Eye (tissue), 1 donor: ENCODE measurements at regions not wholly inside any gene's neighbourhood (a gene's known extent, or its start where the extent isn't known, plus 50 kb on each side); places are given as distances from the start of the nearest gene placed in this dataset.

Experiments used
- DNase-seq: peaks from one replicate; pipeline ENCODE4 v3.0.0-alpha.2; 2015

DNA sequence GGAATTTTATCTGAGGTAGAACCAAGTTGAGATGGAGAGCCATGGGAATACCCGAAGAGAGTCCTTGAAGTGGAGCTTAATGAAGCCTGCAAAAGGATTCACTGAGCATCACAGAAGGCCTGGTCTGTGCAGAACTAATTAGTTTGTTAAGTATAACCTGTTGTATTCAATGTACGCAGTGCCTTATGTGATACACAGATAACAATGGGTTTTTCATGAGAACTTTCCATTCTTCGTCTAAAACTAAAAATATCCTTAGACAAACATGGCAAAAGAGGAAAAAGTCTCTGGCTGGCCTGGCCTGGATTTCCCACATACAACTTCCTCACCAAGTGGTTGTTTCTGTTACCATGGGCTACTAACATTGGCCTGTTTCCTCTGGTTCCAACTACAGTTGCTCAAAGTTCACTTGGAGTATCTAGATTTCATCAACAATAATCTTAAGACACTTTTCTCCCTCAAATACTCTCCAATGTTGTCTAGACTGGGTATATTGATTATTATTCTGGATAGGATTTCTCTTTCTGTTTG lies 237.6 kb upstream of the ZNF462 start:
- no peak for DNase-seq

DNA sequence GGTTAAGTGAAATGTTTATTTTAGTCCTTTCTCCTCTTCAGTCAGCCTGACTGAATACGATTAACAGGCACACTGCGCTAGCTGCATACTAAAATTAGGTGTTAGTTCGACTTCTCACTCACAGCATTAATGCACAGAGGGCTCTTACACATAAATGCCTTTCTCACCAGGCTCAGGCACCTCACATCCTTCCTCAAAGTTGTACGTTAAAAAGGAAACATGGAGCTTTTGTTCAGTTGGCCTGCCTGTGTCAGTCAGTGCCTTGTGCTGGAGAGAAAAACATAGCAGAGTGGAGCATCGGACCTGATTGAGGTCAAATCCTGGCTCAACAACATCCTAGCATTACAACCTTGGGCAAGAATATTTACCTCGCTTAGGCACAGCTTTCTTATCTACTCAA lies 236.0 kb upstream of the ZNF462 start:
- no peak for DNase-seq

DNA sequence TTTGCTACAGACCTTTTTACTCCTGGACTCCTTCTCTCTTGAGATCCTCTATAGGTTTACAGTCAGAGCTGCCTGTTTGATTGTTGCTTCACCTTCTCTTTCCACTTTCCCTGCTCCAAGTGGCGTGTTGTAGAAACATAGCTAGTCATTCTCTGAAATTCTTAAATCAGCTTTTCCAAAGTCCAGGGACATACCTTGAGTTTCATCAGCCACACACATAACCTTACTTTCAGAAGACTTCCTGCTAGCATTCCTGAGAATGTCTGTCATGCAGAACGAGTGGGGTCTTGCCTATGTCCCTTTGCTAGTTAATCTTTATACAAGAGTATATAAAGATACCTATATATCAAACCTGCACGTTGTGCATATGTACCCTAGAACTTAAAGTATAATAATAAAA lies 230.3 kb upstream of the ZNF462 start:
- DNase-seq: no peak

DNA sequence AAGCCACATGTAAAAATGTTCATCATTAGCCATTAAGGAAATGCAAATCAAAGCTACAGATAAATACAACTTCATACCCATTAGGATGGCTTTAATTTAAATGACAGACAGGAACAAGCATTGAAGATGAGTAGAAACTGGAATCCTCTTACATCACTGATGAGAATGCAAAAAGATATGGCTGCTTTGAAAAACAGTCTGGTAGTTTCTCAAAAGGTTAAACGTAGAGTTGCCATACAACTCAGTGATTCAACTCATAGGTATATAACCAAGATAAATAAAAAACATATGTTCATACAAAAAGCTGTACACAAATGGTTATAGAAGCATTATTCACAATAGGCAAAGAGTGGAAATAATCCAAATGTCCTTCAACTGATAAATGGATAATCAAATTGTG lies 228.8 kb upstream of the ZNF462 start:
- no peak for DNase-seq

DNA sequence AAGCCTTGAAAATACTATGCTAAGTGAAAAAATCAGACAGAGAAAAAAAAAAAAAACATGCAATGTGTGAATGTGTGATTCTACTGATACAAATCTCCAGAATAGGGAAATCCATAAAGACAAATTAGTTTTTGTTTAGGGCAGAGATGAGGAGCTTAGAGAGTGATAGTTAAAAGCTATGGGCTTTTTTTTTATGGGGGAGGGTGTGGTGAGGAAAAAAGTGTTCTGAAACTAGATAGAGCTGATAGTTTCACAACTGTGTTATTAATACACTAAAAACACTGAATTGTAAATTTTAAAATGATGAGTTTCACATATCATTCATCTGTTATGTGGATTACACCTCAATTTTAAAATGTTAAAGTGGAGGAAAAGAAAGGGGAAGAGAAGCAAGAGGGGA lies 228.3 kb upstream of the ZNF462 start:
- DNase-seq: no peak

DNA sequence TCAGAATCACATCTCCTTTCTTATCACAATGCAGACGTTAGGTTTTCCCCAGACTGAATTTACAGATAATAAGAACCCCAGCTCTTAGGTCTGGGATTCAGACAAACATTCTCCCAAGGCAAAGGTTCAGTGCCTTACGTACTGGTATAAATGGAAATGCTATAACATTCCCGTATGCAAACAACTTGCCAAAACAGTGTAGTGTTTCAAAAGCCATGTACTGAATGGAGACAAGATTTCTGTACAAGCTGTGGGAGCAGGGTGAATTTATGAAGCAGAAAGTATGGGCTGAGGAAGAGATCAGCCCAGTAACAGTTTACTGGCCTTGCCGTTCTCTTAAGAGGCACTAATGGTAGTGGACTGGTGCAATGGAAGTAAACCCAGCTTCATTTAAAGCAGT lies 225.5 kb upstream of the ZNF462 start:
- no peak for DNase-seq

DNA sequence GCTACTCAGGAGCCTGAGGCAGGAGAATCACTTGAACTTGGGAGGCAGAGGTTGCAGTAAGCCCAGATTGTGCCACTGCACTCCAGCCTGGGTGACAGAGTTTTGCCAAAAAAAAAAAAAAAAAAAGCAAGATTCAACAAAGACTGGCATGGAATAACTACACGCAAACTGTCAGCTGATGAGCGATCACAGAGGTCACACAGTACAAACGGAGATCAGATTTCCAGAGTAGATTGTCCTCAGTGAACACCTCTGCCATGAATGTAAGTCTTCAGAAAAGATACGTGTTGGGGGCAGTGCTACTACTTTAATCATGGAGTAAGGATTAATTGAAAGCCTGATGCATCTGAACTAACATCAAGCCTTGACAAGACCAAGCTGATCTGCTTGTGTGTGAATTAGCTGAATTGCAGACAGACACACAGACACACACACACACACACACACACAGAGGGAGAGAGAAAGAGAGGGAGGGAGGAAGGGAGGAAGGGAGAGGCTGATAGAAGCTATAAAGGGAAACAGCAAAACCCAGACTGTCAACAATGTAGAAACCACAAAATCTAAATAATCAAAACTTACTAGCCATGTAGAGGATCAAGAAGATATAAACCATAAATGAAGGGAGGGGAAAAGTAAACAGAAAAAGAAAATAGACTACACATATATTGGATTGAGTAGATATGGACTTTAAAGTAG lies 222.9 kb upstream of the ZNF462 start:
- DNase-seq: no peak

DNA sequence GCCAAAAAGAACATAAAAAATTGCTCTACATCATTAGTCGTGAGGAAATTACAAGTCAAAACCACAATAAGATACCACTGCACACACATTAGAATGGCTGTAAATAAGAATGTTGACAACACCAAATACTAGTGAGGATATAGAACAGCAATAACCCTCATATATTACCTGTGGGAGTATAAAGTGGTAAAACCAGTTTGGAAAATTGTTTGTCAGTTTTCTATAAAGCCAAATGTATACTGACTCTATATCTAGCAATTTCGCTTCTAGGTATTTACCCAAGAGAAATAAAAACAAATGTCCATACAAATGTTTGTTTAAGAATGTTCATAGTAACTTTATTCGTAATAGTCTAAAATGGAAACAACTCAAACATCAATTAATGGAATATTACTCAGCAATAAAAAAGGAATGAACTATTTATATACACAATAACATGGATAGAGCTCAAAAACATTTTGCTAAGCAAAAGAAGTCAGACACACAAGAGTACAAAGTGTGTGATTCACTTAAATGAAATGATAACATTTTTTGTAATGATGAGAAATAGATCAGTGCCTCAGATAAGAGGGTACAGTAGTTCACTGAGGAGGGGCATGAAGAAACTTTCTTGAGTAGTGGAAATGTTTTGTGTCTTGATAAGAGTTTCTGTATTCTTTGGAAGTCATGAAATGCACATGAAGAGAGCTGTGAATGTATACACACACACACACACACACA lies 219.6 kb upstream of the ZNF462 start:
- DNase-seq: no peak

DNA sequence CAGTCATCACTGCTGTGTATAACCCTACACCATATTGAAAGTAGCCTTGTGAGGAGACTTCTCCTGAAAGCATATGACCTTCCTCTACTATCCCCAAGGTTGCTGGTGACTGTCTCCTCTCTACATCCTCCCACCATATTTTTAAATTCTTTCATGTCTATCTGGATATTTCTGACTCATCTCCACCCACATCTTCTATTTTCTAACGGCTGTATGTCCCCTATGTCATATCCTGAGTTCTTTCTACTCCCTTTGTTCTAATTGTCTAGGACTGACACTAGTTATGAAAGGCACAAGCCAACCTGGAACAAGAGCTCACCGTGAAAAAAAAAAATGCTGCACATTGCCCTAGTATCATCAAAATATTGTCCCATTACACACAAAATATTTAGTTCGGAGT lies 218.3 kb upstream of the ZNF462 start:
- DNase-seq: no peak

DNA sequence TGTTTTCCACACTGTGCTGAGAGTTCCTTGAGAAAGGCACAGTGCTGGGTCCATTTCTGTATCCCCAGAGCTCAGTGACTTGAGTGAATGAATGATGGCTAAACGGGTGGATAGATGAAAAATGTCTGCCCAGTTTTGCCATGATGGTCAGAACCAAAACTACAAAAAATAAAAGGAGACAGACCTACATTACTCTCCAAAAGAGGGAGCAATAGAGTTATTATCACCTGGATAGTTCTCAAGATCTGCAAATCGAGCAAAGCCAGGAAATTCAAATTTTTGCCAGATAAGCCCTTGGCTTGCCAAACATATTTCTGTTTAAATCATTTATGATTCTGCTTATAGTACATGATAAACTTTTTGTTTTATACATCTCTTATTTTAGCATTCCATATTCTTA lies 214.2 kb upstream of the ZNF462 start:
- DNase-seq: no peak

DNA sequence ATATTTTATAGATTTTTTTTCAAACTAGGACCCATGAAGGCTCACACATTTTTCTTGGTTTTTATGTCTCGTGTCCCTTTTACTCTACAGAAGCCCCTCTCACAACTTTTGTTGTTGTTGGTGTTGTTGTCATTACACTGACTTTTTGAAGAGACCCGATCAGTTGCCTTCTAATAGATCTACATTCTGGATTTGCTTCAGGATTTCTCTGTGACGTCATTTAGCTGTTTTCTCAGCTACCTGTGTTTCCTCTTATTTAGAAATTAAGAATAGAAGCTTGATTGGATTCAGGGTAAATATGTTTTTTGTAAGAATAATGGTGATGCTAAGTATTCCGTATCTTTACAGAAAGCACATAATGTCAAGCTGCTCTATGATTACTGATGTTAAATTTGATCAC lies 213.3 kb upstream of the ZNF462 start:
- DNase-seq: no peak

DNA sequence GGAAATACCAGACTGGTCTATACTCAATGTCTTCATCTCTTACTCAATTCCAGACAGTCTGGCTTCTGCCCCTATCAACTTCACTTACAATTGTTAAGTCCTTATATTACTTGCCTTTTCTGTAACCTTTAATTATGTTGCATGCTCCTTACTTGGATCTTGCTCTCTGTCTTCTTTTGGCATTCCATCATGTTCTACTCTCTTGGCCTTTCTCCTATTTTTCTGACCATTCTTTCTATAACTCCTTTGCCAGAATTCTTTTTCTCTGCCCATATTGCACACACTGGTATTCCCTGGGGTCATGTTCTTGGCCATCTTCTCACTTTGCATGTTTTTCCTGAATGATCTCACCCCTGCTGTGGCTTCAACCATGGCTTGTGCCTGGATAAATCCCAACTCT lies 209.8 kb upstream of the ZNF462 start:
- no peak for DNase-seq

DNA sequence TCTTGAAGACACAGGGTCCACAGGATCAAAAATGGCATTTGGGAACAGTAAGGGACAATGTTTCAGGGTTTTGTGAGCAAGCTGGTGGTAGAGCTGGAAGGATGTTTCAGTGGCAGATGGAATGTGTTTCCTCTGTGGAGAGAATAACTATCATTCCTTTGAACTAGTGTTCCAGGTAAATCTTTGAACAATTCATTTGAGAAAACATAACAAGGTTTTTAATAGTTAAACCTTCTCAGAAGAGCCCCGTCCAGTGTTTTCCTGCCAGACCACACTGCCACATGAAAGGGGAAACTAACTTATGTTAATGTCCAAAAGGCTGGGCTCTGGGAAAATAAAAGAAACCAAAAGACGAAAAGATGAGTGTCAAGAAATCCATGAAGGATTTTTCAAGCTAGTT lies 207.0 kb upstream of the ZNF462 start:
- DNase-seq: no peak

DNA sequence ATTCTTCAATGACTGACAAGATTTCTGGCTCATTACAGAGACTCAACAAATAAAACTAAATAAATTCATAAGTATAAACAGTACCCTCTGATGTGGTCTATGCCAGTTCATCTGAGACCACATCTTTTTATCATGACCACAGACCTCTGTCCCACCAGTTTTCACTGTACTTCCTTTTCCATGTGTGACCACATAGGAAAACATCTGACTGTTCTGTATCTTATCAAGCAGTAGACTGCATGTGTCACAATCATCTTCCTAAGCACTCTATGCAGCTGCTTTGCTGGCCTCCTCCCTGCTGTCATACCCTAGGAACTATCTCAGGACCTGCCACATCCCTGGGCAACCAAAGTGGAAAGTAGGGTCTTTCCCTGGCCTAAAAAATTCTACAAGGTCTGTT lies 205.0 kb upstream of the ZNF462 start:
- DNase-seq: no peak

DNA sequence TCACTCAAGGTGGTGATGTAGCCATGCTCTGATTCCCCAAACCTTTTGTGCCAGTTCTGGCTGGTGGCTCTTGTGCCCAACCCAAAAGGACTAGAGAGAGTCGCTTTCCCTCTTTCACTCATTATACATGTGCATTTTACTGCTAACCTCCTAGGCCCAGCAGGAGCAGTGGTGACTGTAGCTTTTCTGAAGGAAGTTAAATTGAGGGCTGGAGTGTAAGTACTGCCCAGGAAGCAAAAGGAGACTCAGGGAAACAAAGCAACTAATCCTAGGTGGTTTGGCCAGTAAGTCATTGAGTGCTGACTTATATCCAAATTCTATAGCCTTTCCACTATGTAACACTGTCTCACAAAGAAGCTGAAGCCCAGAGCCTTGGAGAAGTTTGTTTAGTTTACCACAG lies 194.4 kb upstream of the ZNF462 start:
- DNase-seq: no peak

DNA sequence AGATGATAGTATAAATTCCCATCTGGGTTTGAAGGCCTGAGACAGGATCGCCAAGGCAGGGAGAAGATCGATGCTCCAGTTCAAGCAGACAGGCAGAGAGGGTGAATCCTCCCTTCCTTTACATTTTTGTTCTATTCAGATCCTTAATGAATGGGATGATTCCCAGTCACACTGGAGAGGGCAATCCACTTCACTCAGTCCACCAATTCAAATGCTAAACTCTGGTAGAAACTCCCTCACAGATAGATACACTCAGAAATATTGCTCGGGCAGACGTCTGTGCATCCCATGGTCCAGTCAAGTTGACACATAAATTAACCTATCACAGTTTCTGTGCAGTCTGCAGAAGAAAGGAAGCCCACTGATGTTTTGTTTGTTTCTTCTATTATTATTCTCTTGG lies 193.1 kb upstream of the ZNF462 start:
- no peak for DNase-seq

DNA sequence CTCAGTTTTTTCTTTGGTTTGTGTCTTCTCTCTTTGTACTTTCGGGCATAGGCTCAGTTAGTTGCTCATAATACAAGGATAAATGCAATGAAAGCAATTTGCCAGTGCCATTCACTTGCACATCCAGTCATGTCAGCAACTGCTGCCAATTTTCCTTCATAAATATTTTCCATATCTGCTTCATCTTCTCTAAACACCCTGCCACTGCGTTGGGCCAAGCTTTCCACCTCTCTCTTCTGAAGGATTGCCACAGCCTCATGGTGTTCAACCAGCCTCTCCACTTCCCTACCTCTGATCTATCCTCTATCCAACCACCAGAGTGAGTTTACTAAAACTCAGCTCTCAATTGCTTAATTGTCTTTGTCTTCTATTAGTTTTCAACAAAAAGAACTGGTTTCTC lies 192.5 kb upstream of the ZNF462 start:
- DNase-seq: no peak

DNA sequence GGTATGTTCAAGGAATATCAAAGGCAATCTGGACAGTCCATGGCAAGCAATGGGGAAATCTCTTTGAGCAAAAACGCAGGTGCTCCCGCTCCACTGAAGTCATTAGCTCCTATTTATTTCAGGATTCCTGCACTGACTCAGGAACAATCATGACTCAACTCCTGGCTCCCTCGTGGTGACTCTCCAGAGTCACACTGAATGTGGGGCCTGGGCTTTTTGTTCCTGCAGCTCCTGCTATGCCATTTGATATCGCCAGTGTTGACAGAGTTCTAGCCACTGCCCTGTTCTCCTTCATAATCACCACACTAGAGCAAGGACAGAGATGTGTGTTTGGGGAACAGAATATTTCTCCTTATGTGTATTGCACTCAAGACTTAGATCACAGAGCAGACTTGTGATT lies 187.2 kb upstream of the ZNF462 start:
- DNase-seq: no peak

DNA sequence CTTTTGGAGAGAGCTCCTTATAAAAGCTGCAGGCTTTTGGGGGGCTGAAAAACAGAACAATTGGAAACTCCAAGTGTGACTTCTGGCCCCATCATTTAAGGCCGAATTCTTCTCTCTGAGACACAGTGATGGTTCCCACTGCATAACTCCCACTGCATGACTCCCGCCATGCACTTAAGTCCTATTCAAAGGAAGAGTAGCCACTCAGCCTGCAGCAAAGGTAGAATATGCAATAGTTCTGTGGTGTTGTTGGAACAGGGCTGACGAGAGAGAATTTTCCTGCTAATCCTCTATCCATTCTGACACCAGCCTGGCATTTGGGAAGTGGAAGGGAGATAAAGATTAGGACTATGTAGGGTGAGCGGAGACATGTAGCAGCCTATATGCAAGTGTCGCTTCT lies 185.6 kb upstream of the ZNF462 start:
- DNase-seq: no peak

DNA sequence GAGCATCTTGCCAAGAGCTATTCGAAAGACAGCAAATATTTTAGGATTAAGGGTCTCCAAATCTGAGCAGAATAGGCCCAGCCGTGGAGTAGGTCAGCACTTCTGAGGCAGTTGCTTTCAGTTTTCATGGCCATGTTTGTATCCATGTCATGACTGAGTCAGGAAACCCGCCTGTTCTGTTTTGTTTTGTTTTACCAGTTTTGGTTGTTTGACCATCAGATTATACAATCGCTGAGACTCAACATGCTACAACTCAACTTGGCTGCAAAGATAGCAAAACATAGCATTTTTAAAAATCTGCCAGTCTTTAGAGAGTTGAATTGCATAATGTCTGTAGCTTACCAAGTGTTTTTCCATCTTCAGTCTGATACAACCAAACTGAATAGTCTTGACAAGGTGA lies 185.1 kb upstream of the ZNF462 start:
- DNase-seq: no peak

DNA sequence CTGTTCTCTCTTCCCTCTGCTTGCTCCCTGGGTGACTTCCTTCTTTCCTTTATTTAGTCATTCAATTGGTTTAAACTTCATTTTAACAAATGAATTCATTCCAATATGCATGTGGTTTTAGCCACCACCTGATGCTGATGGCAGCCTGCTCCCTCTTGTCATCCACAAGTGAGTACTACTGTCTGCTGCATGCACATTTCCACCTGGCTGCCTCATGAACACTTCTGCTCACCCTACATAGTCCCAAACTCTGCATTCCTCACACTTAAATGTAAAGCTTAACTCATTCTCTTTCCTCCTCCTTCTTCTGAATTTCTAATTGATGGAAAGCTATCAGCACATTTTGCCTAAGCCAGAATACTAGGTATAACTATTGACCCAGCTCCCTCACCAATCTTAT lies 184.7 kb upstream of the ZNF462 start:
- DNase-seq: no peak

DNA sequence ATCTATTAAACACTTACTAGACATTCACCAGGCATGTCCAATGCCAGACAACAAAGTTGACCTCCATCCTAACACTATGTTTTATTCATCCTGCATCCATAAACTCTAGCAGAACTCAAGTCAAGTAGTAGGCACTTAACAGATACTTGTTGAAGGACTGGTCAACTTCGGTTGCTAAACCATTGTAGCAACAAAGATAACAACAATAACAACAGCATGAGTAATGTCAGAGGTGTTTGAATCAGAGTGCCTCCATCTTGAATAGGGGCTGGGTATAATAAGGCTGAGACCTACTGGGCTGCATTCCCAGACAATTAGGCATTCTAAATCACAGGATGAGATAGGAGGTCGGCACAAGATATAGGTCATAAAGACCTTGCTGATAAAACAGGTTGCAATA lies 180.5 kb upstream of the ZNF462 start:
- no peak for DNase-seq

DNA sequence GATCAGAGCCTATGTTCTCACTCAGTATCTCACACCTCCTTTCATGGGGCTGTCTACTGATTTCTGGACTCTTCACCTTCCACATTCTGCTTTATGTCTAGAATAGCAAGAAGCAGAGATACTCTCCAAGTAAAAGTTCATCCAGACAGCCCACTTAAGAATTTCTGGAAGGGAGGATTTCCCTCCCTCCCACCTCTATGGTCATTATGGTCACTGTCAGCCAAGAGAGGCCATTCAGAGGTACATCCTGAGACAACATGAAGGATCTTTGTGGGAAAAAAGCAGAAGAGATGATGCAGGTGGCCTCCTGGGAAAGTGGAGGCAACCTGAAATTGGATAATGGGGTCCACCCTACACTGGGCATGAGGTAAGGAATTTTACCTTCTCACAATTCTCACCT lies 179.5 kb upstream of the ZNF462 start:
- no peak for DNase-seq

DNA sequence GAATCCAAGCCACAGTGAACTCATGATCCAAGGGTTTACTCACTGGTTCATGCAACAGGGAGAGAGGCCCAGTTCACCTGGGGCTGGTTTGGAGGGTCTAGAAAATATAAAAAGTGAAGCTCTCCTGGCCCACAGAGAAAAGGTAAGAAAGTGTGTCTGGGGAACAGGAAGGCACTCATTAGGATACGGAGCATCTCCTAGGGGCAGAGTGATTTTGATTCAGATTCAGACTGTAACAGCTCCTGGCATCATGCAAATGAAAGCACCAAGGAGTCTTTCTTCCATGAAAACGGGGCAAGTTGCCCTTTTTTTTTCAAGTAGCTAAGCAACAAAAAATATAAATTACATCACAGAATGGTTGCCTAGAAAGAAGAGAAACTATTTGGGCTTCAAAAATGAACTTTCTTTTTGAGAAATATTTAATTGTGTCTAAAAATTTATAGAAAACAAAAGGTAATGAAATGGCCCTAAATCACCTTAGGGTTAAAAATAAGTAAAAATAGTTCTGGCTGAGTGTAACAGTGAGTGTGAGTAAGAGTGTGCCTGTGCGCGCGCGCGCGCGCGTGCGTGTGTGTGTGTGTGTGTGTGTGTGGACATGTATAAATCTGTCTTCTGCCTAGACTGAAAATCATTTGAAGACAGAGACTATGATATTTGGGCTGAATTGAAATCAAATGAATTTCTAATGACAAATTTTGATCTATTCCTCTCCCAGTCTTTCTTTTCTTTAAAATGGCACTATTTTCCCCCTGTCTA lies 177.8 kb upstream of the ZNF462 start:
- DNase-seq: no peak
